Gastroesophageal sphincter (tissue), 4 donors: ENCODE measurements at regions not wholly inside any gene's neighbourhood (a gene's known extent, or its start where the extent isn't known, plus 50 kb on each side); places are given as distances from the start of the nearest gene placed in this dataset.

Experiments
- ATAC-seq: fragments of 150-250 bp; one replicate; pipeline ENCODE4 v1.9.1; 2016; ENCODE audit warnings: mild to moderate bottlenecking, moderate library complexity
- H3K27ac ChIP-seq, 4 donors: fragments of 200-600 bp; sonication (generic) in 3 of 4; 1 replicate in 3 of 4; 2 replicates in 1 of 4; pipeline ENCODE4 v1.5.1; 2016 to 2019
- H3K27me3 ChIP-seq: fragments of 200-600 bp; sonication (generic); one replicate; pipeline ENCODE4 v1.5.1; 2019
- H3K36me3 ChIP-seq, 2 donors: fragments of 200-600 bp; sonication (generic); one replicate each; pipeline ENCODE4 v1.5.1; 2019; ENCODE audit warnings: control low read depth in 1 of 2
- H3K4me1 ChIP-seq, 3 donors: fragments of 200-600 bp; sonication (generic); 1 replicate in 2 of 3; 2 replicates in 1 of 3; pipeline ENCODE4 v1.5.1; 2016 to 2019; ENCODE audit warnings: control low read depth in 2 of 3
- H3K4me3 ChIP-seq, 2 donors: fragments of 200-600 bp; sonication (generic); one replicate each; pipeline ENCODE4 v1.5.1; 2019; ENCODE audit warnings: mild to moderate bottlenecking in 1 of 2, moderate library complexity in 1 of 2
- H3K9me3 ChIP-seq, 3 donors: fragments of 200-600 bp; sonication (generic); one replicate each; pipeline ENCODE4 v1.5.1; 2017 to 2019; ENCODE audit warnings: control low read depth in 2 of 3
- CTCF ChIP-seq, 4 experiments: fragments of 200-600 bp in 2 of 4; fragments of 450-650 bp in 2 of 4; sonication (generic) in 1 of 4; IDR thresholded peaks; one replicate each; pipeline ENCODE4 v1.5.1; 2017 to 2019; ENCODE audit warnings: antibody characterized with exemption in 4 of 4, mild to moderate bottlenecking in 2 of 4, moderate library complexity in 2 of 4
- EP300 ChIP-seq: sonication (generic); formaldehyde crosslinking; IDR thresholded peaks from one replicate; pipeline ENCODE4 v1.6.1; 2017; ENCODE audit warnings: antibody characterized with exemption, mild to moderate bottlenecking
- POLR2A ChIP-seq, 2 donors: fragments of 450-650 bp; IDR thresholded peaks; one replicate each; pipeline ENCODE4 v1.6.1; 2017; ENCODE audit warnings: antibody characterized with exemption in 2 of 2, mild to moderate bottlenecking in 2 of 2, moderate library complexity in 1 of 2
- POLR2AphosphoS5 ChIP-seq: sonication (generic); formaldehyde crosslinking; IDR thresholded peaks from one replicate; pipeline ENCODE4 v1.6.1; 2017; ENCODE audit warnings: antibody characterized with exemption
- WGBS, 2 donors: methylation state at CpG; one replicate each; pipeline ENCODE4 v1.1.5; 2018; ENCODE audit warnings: low coverage in 1 of 2; 5-methylcytosine and 5-hydroxymethylcytosine counted together

DNA sequence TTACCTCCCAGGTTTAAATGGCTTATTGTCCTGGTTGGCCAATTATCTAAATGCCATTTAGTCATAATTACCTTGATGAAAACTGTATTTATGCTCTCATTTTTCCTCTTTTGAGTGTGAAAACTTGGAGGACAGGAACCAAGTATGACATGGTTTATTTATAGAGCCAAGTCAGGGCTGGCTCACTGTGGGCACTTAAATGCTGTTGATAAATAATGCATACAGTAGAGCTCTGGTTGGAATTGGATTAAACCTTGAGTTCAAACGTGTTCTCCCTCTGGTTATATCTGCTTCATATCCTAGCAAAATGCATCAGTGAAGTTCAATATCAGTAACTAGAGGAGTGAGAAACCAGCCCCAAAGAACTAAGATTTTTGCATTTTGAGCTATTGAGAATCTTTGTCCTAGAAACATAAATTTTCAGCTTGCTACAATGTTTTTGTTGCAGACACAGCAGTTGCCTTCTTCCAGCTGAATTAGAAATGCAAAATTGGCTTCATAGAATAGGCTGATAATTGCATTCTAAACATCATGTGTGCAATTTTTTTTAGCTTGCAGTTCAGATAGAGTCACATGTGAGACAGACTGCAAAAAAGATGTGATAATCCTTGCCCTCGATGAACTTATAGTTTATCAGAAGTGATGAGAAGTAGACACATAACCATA, 255.8 kb downstream of the BTBD3 start:
- H3K4me1 ChIP-seq, result peaks cover 0 to 15% (median 0%) of the 10 kb centered on the region in 3 donors
- ATAC-seq, result no peak
- H3K27ac ChIP-seq, result no peak overlapping the region
- 55 to 100% methylated on average over 1 to 2 of the region's 2 CpGs for WGBS, 2 donors
- no peak overlapping the region for H3K4me3 ChIP-seq
- H3K36me3 ChIP-seq, result no peaks in the 10 kb centered on the region
- TF ChIP-seq CTCF (IDR thresholded peaks at IDR 0.05), result no peak
- TF ChIP-seq POLR2AphosphoS5, result no peak
- TF ChIP-seq EP300, result no peak
- no peak for TF ChIP-seq POLR2A (IDR thresholded peaks at IDR 0.05)
- peaks cover 0 to 7% (median 0%) of the 10 kb centered on the region in 3 donors for H3K9me3 ChIP-seq
- H3K27me3 ChIP-seq, result no peaks in the 10 kb centered on the region

- Histone ChIP-seq H3K4me3 (no peak overlapping the region), H3K27ac (no peak overlapping the region), H3K36me3 (no peaks in the 10 kb centered on the region), H3K4me1 (peaks cover 0 to 15% (median 0%) of the 10 kb centered on the region in 3 donors), H3K9me3 (no peaks in the 10 kb centered on the region), H3K27me3 (no peaks in the 10 kb centered on the region)
- no peak for ATAC-seq
- no peak for TF ChIP-seq POLR2A (IDR thresholded peaks at IDR 0.05)
- no peak for TF ChIP-seq CTCF (IDR thresholded peaks at IDR 0.05)
- no peak for TF ChIP-seq POLR2AphosphoS5
- TF ChIP-seq EP300, result no peak
Measured at GRCh38 chr20:12175538-12175937, 257.8 kb downstream of the BTBD3 start.

GRCh38 chr20:12177657-12178293, 260.1 kb downstream of the BTBD3 start:
- no peak for ATAC-seq
- H3K9me3 ChIP-seq, result no peaks in the 10 kb centered on the region
- peaks cover 0 to 9% (median 0%) of the 10 kb centered on the region in 3 donors for H3K4me1 ChIP-seq
- H3K27me3 ChIP-seq, result no peaks in the 10 kb centered on the region
- no peak overlapping the region for H3K27ac ChIP-seq
- no peaks in the 10 kb centered on the region for H3K36me3 ChIP-seq
- no peak overlapping the region for H3K4me3 ChIP-seq
- WGBS, 2 donors, result 52 to 86% methylated on average over 3 of the region's 3 CpGs
- TF ChIP-seq POLR2AphosphoS5 (no peak), CTCF (IDR thresholded peaks at IDR 0.05) (no peak), EP300 (no peak), POLR2A (IDR thresholded peaks at IDR 0.05) (no peak)

DNA sequence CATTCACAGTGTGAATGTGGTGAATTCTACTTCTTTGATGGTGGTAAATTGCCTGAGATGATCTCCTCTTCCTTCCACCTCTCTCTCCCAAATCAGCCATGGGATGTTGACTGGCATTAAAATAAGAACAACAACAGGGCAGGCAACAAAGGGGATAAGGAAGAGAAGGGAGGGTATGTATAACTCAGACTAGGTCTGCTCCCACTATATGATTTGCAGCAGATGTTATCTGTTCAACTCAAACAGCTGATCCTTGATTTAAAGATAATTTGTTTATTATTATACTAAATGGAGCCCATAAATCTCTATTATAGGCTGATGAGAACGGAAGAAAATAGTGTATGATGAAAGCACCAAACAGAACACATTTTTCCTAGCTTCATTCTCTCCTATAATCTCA, 262.0 kb downstream of the BTBD3 start:
- Histone ChIP-seq H3K27me3 (no peaks in the 10 kb centered on the region), H3K9me3 (no peaks in the 10 kb centered on the region), H3K4me1 (no peaks in the 10 kb centered on the region), H3K4me3 (no peak overlapping the region), H3K27ac (no peak overlapping the region), H3K36me3 (no peaks in the 10 kb centered on the region)
- 29 to 75% methylated on average over 1 of the region's 1 CpG for WGBS, 2 donors
- TF ChIP-seq POLR2A (IDR thresholded peaks at IDR 0.05), result no peak
- no peak for TF ChIP-seq POLR2AphosphoS5
- TF ChIP-seq EP300, result no peak
- TF ChIP-seq CTCF (IDR thresholded peaks at IDR 0.05), result no peak
- ATAC-seq, result no peak

DNA sequence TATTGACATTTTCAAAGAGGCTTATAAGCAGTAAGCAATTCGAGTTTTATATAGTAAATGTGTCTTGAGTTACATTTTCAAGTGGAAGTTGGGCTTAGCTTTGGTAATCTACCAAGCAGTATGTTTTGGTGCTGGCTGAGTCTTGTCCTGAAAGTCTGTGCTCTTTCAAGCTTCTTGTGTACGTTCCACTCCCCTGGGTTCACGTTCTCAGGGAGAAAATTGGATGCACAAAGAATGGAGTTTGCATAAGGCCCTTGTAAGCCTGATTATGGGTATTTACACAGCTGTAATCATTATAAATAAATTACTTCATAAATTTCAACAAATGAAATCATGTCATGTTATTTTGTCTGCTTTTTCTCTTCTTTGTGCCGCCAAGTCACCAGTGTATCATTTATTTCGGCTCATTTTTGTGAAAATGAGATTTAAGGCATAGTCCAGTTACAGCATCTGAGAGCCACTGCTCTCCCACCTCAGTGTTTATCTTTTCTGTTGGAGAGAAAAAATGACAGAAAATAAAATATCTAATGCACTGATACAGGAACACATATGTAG, 262.5 kb downstream of the BTBD3 start:
- TF ChIP-seq EP300 (no peak), POLR2A (IDR thresholded peaks at IDR 0.05) (no peak), CTCF (IDR thresholded peaks at IDR 0.05) (no peak), POLR2AphosphoS5 (no peak)
- Histone ChIP-seq H3K36me3 (no peaks in the 10 kb centered on the region), H3K4me3 (no peak overlapping the region), H3K27me3 (no peaks in the 10 kb centered on the region), H3K27ac (no peak overlapping the region), H3K4me1 (no peaks in the 10 kb centered on the region), H3K9me3 (no peaks in the 10 kb centered on the region)
- no peak for ATAC-seq
- WGBS, 2 donors, result 40 to 62% methylated on average over 5 of the region's 5 CpGs
